OCI-LY7 (cell line): ENCODE measurements at regions not wholly inside any gene's neighbourhood (a gene's known extent, or its start where the extent isn't known, plus 50 kb on each side); places are given as distances from the start of the nearest gene placed in this dataset.

Source experiments
- CTCF ChIP-seq: fragments of 200-600 bp; sonication (generic); conservative IDR thresholded peaks from 2 replicates; pipeline ENCODE4 v1.5.1; 2014; ENCODE audit warnings: mild to moderate bottlenecking, antibody characterized with exemption, low read length, moderate library complexity, mixed read lengths
- EZH2phosphoT487 ChIP-seq: fragments of 200-600 bp; sonication (generic); IDR thresholded peaks from 2 replicates; pipeline ENCODE4 v1.6.1; 2018; ENCODE audit warnings: low read depth, borderline replicate concordance, mild to moderate bottlenecking, mixed run types, antibody characterized with exemption, low read length, moderate library complexity, mixed read lengths

DNA sequence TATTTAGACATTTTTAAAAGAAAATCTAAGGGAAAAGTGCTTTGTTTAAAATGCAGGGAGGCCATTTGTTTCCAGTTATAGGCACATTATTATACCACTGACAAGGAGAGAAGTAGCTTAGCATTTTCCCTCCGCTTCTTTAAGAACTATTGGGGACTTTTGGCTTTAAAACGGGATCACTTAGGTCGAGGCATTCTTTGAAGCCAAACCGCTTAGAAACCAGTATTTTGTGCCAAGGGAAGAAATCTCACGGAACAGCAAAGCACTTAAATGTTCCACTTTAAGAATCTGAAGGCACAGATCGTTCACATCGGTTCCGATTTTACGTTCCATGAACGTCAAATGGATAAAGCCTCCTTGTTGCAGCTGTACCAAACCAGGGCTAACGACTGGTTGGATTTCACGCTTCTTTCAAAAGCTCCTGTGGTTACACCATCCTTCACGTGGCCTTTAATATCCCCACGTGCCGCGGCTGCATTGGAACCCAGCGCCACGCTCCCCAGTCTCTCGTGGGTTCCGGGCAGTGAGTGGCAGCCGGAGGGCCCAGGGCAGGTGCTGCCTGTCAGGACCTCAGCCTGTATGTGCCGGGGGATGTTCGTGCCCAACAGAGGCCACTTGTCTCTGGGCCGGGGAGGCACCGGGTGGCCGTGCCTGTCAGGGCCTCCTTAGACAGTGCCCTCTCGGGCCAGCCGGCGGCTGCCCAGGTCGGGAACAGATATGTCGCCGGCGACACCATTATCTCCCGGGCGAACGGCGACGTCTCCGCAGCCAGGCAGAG lies 195.4 kb downstream of the KIF26A start:
- TF ChIP-seq EZH2phosphoT487 (no peak), CTCF (no peak)
